ENCODE measurements at regions not wholly inside any gene's neighbourhood (a gene's known extent, or its start where the extent isn't known, plus 50 kb on each side); places are given as distances from the start of the nearest gene placed in this dataset.

DNA sequence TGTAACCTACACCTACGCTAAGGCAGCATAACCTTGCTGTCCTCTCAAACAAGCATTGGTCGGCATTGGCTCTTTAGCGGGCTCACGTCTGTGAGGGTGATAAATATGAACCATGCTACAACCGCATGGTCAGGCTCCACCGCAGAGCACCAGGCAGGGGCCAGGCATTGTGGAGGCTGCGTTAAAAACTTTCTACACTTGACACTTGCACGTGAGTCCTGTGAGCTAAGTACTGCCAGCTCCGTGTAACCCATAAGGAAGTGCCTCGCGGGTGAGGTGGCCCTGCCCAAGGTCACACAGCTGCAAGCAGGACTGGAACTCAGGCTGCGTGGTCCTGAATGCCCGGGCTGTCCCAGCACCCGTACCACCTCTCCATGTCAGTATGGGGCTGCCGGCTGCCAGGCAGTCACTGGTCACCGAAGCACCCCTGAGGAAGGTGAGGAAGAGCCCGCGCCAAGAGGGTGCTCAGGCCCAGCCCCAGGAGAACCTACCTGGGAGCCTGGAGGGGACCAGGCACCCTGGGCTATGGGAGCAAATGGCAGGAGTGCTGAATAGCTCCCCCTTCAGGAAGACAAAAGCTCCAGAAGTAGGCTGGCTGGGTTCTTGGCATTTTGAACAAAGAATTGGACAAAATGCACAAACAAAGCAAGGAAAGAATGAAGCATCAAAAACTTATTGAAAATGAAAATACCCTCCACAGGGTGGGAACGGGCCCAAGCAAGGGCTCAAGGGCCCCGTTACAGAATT, 271.1 kb upstream of the RAB6C start:
- intact Hi-C loops (cut with DNase I), result no loop called here
- H3K27ac ChIP-seq, result no peak overlapping the region
- TF ChIP-seq, protein P1, sequence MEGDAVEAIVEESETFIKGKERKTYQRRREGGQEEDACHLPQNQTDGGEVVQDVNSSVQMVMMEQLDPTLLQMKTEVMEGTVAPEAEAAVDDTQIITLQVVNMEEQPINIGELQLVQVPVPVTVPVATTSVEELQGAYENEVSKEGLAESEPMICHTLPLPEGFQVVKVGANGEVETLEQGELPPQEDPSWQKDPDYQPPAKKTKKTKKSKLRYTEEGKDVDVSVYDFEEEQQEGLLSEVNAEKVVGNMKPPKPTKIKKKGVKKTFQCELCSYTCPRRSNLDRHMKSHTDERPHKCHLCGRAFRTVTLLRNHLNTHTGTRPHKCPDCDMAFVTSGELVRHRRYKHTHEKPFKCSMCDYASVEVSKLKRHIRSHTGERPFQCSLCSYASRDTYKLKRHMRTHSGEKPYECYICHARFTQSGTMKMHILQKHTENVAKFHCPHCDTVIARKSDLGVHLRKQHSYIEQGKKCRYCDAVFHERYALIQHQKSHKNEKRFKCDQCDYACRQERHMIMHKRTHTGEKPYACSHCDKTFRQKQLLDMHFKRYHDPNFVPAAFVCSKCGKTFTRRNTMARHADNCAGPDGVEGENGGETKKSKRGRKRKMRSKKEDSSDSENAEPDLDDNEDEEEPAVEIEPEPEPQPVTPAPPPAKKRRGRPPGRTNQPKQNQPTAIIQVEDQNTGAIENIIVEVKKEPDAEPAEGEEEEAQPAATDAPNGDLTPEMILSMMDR (IDR thresholded peaks at IDR 0.05), result no peak
- H3K27me3 ChIP-seq, result no peaks in the 10 kb centered on the region
- H3K36me3 ChIP-seq, result no peaks in the 10 kb centered on the region
- ATAC-seq, result no peak
- H3K4me1 ChIP-seq, result no peaks in the 10 kb centered on the region
- no peaks in the 10 kb centered on the region for H3K9me3 ChIP-seq
- WGBS, 2 donors, result 79 to 82% methylated on average over 20 of the region's 20 CpGs
- DNase-seq, result no peak
- no peak overlapping the region for H3K4me3 ChIP-seq
- FAIRE-seq, result no peak

DNA sequence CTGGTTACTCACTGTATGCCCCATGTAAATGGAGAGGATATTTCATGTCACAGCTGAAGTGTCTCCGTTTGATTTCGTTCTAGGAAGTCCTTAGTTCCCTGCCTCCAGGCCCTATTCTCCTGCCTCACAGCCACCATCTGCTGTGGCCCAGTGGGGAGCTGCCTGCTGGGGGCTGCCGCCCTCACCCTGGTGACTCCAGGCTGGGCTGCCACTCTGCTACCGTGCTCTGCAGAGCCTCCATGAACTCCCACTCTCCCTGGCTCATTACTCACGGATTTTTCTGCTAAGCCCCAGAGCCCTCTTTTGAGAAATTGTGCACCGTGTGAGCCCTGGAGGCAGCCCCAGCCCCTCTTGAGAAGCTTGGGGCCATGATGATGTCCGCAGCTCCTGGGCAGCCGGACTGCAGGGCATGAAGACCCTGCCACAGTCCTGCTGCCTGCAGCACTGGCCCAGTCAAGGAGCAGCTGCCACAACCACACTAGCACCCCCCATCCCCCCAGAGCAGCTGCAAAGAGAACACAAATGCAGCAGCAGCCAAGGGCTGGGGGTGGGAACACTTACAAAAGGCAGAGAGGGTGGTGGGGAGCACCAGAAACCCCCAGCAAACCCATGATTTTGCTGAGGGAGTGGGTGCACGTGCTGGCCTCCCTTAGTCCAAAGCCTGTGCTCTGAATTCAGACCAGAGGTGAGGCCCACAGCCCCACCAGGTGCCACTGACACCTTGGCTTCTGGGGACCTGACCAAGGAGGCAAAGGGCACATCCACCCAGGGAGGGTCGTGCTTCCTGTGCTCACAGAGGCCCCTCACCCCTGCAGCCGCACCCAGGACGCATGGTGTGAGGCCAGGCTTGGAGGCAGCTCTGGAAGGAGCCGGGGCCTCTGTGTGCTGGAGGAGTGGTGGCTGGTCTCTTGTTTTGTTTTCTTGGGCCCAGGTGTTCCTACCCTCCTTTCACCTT, 270.2 kb upstream of the RAB6C start:
- no peak overlapping the region for H3K27ac ChIP-seq
- no peaks in the 10 kb centered on the region for H3K27me3 ChIP-seq
- TF ChIP-seq, protein P1 (IDR thresholded peaks at IDR 0.05), result no peak
- no peaks in the 10 kb centered on the region for H3K4me1 ChIP-seq
- no peak for FAIRE-seq
- H3K9me3 ChIP-seq, result no peaks in the 10 kb centered on the region
- H3K36me3 ChIP-seq, result no peaks in the 10 kb centered on the region
- DNase-seq, result no peak
- WGBS, 2 donors, result 74 to 86% methylated on average over 12 to 13 of the region's 13 CpGs
- H3K4me3 ChIP-seq, result no peak overlapping the region
- intact Hi-C loops (cut with DNase I), result no loop called here
- no peak for ATAC-seq

DNA sequence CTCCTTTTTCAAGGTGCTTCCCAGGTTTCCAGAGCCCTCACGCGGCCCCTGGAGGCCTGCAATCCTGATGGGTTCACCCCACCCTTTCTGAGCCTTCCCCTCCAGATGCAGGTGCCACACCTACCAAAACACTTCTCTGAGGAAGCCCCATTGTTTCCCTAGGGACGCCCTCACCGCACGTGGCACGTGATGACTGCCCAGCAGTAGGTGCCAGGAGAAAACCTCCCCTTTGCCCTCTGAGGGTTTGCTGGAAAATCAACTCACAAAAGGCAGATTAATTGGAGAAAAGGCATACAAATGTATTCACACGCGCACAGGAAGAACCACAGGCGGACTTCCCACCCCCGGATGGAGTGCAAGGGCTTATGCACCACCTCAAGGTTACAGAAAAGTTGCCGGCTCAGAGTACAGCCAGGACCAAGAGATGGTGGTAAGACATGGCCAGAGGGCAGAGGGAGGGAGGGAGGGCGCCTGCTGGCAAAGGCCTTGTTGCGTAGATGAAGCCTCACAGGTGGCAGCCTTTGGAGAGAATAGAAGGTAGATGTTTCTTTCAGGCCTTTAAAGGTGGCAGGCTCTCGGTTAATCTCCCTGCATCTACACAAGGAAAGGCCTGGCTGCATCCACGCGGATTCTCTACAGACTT, 269.4 kb upstream of the RAB6C start:
- no peaks in the 10 kb centered on the region for H3K9me3 ChIP-seq
- ATAC-seq, result no peak
- no peaks in the 10 kb centered on the region for H3K27me3 ChIP-seq
- H3K4me1 ChIP-seq, result no peaks in the 10 kb centered on the region
- no peak for FAIRE-seq
- H3K4me3 ChIP-seq, result no peak overlapping the region
- no peaks in the 10 kb centered on the region for H3K36me3 ChIP-seq
- WGBS, 2 donors, result 80 to 85% methylated on average over 16 of the region's 16 CpGs
- no peak for DNase-seq
- H3K27ac ChIP-seq, result no peak overlapping the region
- intact Hi-C loops (cut with DNase I), result no loop called here
- TF ChIP-seq, protein P1 (IDR thresholded peaks at IDR 0.05), result no peak

DNA sequence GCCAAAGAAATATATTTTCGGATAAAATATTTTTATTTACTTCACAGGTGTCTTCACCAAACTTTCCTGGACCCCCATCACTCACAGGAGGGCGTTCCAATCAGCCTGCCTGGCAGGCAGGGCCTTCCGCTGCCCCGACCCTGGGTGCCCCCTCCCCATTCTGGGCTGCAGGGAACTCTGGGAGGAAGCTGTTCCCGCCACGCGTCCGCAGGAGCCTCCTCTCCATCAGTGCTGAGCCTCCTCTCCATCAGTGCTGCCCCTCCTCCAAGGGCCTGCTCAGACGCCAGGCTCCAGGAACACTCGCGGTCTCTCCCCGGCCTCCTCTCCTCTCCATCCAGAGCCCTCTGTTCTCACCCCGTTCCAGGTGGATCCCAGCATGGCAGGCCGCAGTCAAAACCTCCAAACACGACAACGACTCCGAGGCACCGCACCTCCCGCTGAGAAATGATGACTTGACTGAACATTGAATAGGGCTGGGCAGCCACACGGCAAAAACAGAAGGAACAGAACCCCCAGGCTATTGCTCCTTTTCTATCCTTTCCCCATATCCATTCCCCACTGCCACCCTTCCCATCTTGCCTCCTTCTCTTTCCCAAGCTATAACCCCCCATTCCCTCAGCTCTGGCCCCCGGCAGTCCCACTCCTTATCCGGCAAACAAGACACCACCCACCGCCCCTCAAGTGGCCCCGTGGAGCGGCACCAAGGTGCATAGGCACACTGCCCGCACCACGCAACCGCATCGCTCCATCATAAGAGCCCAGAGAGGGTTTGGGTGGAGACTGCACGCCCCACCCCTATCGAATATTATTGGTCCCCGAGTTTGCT, 268.6 kb upstream of the RAB6C start:
- 80 to 91% methylated on average over 32 of the region's 32 CpGs for WGBS, 2 donors
- ATAC-seq (no peak), FAIRE-seq (no peak), DNase-seq (no peak)
- intact Hi-C loops (cut with DNase I), result no loop called here
- no peaks in the 10 kb centered on the region for H3K4me1 ChIP-seq
- no peaks in the 10 kb centered on the region for H3K36me3 ChIP-seq
- TF ChIP-seq, protein P1 (IDR thresholded peaks at IDR 0.05), result no peak
- H3K9me3 ChIP-seq, result no peaks in the 10 kb centered on the region
- no peaks in the 10 kb centered on the region for H3K27me3 ChIP-seq
- H3K4me3 ChIP-seq, result no peak overlapping the region
- no peak overlapping the region for H3K27ac ChIP-seq

Measured in pancreas (tissue), 10 donors.